ENCODE measurements at regions not wholly inside any gene's neighbourhood (a gene's known extent, or its start where the extent isn't known, plus 50 kb on each side); places are given as distances from the start of the nearest gene placed in this dataset.

DNA sequence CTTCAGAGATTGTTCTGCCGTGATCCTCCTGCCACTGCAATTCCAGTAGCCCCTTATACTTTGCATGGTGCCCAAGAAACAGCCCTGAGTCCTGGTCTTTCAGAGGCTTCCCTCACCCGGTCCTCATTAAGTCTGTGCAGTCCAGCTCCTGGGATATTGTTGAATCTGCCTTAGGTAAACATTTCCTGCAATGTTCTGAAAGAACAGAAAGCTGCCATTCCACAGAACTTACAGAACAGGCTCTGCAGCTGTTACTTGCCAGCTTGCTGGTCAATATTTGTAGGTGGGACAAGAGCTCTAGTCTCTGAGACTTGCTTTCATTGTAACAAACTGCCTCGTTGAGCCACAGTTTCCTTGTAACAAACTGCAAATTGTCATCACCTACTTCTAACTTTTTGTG is 115.0 kb upstream of the KIF5B start:
- no peak for DNase-seq (ENCODE audit: low spot score)

DNA sequence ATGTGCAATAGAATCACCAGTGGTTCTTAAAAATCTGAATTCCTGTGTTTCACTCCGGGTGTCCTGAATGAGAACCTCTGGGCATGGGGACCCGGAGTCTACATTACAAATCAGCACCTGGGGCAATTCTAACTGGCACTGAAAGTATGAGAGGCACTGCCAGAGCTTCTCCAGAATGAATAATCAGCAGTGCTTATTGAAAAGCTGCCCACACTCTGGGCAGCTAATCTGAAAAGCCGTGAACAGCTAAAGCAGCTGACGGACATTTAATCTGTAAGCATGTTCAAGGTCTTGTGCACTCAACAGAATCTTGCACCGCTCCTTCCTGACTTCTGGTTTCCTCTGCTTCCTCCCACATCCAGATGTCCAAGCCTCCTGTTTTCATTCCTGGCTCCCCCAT is 113.3 kb upstream of the KIF5B start:
- no peak for DNase-seq (ENCODE audit: low spot score)

DNA sequence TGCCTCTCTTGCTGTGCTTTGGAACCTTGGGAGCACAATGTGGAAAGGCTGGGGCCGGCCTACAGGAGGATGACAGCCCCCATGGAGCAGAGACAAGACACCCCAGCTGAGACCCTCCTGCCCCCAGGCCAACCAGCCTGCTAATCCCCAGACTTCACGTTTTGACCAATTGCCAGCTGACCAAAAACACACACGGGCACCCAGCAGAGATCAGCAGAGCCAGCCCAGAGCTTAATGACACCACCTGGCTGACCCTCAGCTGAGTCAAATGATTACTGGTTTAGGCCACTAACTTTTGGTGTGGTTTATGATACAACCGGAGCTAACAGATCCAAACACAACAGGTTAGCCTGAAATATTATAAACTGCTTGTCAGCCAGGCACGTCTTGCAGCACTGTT is 111.2 kb upstream of the KIF5B start:
- DNase-seq (ENCODE audit: low spot score): no peak

DNA sequence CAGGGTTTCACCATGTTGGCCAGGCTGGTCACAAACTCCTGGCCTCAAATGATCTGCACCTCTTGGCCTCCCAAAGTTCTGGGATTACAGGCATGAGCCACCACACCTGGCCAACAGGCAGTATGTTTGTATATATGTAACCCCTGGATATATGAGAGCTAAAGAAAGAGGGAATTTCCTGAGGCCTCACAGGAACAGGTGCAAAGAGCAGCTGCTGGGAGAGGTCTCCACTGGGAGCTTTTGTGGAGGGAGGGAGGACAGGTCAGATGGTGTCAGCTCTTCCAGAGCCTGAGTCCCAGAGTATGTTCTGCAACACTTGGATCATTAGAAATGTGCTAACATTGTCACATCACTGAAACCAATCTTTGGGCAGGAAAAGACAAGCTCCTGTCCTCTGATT is 110.1 kb upstream of the KIF5B start:
- no peak for DNase-seq (ENCODE audit: low spot score)

DNA sequence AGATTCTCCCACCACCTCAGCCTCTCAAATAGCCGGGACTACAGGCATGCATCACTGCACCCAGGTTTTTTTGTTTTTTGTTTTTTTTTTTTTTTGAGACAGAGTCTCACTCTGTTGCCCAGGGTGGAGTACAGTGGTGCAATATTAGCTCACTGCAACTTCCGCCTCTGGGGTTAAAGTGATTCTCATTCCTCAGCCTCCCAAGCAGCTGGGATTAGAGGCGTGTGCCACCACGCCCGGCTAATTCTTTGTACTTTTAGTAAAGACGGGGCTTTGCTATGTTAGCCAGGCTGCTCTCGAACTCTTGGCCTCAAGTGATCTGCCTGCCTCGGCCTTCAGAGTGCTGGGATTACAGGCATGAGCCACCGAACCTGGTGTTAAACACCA is 107.5 kb upstream of the KIF5B start:
- DNase-seq (ENCODE audit: low spot score): no peak

DNA sequence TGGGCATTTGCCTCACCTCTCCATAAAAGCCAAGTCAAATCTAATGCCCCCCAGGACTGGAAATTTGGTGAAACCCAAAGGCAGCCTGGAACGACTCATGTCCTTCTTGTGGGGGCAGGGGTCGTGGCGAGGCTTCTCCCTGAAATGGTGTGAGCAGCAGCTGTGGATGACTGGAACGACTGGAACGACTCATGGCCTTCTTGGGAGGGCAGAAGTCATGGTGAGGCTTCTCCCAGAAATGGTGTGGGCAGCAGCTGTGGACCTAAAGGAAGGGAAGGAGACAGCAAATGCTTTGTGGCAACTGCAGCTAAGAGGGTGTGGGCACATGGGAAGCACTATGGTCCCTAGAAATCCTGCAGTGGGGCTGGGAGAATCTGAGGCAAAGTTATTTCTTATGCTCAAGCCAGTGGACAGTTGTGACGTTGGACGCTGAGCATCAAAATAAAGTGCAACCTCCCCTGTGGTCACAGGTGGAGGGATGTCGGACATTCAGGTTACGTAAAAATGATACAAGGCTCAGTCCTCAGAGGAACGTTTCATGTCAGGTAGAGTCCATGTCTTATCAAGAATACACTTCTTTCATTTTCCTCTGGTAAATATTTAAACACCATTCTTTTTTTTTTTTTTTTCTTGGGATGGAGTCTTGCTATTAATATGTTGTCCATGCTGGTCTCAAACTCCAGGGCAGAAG is 107.0 kb upstream of the KIF5B start:
- DNase-seq (ENCODE audit: low spot score): no peak

DNA sequence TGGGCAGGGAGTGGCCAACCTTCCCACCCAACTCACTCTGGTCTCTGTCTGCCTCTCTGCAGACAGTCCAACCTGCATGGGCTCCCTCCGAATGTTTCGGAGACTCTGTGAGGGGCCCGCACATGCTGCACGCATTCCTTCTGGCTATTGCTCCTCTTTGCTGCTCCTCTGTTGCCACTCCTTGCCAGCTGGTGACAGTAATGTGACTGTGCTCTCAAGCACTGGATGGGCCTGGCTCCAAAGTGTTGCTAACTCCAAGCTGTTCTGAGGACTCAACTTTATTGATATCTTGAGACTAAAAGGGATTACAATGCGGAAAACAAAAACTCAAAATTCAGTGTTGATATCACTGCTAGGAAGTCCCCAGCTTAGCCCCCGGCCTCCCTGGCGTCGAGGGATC is 105.4 kb upstream of the KIF5B start:
- DNase-seq (ENCODE audit: low spot score): no peak

DNA sequence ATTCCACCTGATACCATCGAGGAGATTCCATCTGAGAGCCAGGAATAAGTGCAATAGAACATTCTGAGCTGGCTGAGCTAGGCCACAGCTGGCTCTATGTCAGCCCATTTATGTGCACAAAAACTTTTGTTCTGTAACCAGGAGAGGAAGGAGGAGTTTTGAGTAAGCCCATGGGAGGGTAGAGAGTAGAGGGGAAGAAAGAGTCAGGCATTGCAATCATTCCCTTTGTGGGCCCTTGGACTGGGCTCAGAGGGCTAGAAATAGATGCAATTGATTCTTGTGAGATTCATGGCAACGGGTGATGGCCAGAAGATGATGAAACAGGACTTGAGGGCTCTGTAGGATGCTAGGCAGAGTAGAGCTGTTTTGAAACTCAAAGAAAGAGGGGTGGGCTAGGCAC is 104.6 kb upstream of the KIF5B start:
- no peak for DNase-seq (ENCODE audit: low spot score)

DNA sequence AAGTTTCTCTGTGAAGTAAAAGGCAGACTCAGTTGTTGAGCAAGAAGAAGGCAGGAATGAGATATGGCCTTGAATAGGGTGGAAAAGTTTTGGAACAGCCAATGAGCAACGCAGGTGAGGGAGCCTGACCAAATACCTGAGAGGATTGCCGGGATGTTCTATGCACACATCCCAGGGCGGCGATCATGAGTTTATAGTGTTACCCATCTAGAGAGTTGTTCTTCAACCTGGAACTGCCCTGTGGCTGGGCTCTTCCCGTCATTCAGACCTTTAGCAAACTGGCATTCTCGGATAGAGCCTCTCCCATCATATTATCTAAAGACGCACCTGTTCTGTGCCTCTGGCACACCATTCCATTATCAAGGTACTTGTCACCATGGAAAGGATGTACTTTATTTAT is 103.0 kb upstream of the KIF5B start:
- no peak for DNase-seq (ENCODE audit: low spot score)

DNA sequence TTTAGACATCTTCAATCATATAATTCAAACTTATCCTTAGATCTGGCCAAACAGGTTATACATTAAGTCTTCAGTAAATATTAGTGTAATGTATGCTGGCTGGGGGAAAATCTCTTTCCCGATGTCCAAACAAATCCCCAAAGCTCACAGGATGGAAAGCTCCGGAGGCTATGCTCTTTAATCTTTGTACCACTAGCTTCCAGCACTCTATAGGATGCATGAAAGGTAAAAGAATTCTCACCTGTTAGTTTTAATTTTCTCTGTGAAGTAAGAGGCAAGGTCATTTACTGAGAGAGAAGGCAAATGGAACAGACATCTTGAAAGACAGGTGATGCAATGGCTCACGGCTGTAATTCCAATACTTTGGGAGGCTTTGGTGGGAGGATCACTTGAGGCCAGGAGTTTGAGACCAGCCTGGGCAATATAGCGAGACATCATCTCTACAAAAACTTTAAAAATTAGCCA is 99.8 kb upstream of the KIF5B start:
- no peak for DNase-seq (ENCODE audit: low spot score)

DNA sequence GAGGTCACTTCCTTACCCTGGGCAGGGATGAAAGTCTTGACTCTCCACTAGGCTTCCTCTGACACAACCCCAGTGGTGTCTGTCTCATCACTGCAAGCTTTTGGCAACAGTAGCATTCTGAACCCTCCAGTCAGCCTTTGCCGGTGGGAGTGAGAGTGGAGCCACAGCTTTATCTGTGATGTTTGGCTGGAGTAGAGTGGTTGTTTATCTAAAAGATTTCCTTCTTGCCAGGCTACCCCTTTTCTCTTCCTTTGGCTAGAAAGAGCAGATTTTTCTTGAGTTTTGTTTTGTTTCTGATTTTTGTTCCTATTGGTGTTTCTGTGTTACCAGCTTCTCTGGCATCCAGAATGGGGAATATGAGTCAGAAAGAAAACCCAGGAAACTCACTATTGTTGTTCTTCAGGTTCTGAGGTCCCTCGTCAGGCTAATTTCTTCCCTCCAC is 98.9 kb upstream of the KIF5B start:
- no peak for DNase-seq (ENCODE audit: low spot score)

DNA sequence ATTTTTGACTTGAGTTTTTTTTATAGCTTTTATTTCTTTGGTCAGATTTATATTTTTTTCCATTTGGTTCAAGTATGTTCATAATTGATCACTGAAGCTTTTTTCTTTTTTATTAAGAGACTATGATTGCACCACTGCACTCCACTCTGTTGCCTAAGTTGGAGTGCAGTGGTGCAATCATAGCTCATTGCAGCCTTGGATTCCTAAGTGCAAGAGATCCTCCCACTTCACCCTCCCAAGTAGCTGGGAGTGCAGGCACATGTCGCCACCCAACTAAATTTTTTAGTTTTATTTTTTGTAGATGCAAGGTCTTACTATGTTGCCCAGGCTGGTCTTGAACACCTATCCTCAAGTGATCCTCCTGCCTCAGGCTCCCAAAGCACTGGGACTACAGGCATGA is 97.7 kb upstream of the KIF5B start:
- DNase-seq (ENCODE audit: low spot score): no peak

DNA sequence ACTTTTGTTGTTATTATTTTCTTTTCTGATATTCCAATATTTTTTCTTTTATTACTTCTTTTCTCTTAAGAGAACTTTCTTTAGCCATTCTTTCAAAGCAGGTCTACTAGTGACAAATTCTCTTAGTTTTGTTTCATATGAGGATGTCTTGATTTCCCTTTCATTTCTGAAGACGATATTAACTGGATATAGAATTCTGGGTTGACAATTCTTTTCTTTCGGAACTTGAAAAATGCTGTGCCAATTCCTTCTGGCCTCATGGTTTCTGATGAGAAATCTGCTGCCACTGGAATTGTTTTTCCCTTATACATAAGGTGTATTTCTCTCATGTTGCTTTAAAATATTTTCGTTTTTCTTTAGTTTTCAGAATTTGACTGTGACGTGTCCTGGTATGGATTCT is 97.0 kb upstream of the KIF5B start:
- DNase-seq (ENCODE audit: low spot score): no peak

DNA sequence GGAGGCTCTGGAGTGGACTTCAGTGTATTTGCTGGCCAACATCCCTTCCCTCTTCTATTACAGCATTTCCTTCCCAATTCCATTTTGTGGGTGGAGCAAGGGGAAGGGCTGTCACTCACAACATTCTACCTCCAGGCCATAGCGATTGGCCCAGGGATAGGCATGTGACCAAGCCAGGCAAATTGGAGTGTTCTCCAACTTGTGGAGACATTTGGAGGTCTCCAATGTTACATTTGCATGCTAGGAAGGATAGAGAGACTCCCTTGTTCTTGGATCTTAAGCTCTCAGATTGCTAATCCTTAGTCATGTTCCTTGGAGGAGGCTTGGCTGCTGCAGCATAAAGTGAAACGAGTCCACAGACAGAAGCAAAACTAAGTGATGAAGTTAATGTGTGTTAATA is 95.6 kb upstream of the KIF5B start:
- no peak for DNase-seq (ENCODE audit: low spot score)

DNA sequence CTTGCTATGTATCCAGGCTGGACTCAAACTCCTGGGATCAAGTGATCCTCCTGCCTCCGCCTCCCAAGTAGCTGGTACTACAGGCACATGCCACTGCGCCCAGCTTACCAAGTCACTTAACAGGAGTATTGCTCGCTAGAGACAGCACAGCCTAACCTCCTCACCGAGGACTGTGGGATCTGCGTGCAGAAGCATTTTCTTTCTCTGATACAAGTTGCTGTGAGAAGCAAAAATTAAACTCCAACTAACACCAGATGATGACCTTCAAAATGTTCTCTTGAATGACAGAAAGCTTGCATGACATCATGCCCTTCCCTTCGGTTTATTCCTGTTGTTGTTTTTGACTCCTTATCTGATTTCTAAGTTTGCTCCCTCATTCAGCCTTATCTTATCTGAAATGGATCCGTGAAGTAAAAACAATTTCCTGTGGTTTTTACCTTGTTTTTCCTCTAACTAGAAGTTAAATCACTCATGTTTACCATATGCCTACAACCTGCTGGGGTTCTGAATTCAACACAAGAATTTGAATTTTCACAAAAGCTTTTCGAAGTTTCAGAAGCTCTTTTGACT is 94.4 kb upstream of the KIF5B start:
- no peak for DNase-seq (ENCODE audit: low spot score)

DNA sequence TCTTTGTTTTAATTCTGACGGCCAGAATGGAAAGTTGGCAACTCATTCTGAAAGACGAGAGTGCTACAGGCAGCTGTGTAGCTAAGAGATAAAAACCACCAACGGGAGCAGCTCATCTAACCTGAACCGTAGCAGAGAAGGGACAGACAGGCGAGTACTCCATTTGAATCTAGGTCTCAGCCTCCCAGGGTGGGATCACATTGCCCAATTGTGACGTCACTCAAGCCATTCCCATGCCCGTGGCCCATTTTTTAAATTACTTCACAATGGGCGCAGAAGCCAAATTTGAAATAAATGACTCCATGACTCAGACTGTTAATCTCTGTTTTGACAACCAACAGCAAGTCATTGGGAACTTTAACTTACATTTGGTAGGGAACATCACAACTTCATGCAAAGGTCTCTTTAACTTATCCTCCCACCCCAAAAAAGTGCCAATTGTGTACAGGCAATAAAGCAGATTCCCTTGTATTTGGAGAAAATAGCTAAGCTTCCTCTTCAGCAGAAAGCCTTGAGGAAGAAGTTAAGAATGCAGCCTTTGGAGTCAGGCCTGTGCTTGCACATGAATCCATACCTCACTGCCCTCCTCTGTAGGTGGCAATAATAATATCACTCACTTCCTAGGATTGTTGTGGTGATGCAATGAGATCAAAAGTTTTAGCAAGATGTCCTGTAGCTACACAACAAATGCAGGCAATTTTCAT is 93.2 kb upstream of the KIF5B start:
- peak; percentile 23 for DNase-seq (ENCODE audit: low spot score)

DNA sequence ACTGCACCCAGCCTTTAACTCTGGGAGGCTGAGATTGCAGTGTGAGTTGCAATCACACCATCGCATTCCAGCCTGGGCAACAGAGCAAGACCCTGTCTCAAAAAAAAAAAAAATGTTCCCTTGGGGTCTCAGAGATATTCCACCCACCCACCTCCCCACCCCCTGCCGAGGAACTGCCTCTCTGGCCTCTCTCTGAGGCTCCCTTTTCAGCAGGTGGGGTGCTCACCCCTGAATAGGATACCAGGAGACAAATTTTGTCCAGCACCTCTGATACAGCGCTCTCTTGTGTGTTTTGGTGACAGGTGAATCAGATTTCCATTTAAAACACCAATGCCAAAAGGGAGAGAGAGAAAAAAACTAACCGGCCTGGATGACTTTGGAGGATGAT is 92.6 kb upstream of the KIF5B start:
- DNase-seq (ENCODE audit: low spot score): no peak

DNA sequence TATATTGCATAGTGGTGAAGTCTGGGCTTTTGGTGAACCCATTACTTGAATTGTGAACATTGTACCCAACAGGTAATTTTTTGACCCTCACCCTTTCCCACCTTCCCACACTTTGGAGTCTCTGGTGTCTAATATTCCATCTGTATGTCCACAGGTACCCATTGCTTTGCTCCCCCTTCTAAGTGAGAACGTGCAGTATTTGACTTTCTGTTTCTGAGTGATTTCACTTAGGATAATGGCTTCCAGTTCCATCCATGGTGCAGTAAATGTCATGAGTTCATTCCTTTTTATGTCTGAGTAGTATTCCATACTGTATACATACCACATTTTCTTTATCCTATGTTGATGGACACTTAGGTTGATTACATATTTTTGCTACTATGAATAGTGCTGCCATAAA is 91.5 kb upstream of the KIF5B start:
- DNase-seq (ENCODE audit: low spot score): no peak

DNA sequence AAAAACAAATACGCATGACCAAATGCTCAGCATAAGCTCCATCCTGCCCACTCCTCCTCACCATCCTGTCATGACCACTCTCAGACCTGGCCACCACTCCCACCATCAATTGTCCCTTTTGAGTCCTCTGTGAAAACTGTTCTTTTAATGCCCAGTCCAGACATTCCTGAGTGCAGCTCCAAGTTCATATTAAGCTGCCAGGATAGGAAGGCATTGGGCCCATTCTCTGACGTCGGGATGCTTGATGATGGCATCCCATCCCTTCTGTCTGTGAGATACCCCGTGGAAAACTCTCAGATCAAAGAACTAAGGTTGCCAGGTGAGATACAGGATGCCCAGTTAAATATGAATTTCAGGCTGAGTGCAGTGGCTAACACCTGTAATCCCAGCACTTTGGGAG is 89.9 kb upstream of the KIF5B start:
- DNase-seq (ENCODE audit: low spot score): no peak

DNA sequence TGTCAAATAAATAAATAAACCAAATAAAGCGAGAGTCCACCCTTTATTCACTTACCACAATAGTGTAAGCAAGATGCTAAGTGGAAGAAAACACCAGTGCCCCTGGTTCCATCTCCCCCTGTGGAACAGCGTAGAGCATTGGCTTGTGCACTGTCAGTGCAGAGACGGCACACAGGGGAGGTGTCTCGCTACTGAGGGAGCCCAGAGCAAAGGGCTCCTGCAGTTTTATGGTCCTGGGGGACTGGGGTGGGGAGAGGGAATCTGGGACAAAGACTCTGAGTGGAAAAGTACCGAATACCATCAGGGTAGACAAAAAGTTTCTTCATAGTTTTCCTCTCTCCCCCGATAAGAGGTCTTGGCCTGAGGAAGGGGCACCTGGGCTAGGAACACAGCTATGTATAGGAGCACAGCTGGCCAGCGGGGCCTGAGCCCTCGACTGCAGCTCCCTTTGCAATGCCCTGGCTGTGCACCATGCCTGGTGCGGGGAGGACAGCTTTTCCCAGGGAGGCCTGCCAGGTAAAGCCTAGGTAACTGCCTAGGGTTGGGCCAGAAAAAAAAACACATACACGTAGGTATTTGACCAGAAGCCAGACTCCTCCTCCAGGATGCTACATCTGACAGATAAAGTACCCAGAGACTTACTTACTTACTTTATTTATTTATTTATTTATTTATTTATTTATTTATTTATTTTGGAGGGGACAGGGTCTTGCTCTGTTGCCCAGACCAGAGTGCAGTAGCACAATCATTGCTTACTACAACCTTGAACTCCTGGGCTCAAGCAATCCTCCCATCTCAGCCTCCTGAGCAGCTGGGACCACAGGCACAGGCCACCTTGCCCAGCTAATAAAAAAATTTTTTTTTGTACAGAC is 88.8 kb upstream of the KIF5B start:
- no peak for DNase-seq (ENCODE audit: low spot score)

DNA sequence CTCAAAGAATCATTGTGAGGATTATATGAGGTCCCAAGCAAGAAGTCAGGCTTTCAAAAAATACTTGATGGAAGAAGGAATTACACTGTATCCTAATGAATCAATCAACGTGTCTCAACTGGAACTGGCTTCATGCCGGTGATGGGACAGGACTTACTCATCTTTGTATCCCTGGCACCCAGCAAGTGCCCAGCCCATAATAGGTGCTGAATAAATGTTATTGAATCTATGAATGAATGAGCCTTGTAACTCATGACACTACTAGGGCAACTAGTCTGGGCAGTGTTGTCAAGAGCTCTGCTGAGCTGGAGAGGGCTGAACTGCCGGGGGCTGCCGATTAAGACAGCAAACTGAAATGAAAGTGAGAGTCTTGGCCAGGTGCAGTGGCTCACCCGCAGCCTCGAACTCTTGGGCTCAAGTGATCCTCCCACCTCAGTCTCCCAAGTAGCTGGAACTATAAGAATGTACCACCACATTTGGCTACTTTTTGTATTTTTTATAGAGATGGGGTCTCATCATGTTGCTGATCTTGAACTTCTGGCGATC is 87.2 kb upstream of the KIF5B start:
- no peak for DNase-seq (ENCODE audit: low spot score)

DNA sequence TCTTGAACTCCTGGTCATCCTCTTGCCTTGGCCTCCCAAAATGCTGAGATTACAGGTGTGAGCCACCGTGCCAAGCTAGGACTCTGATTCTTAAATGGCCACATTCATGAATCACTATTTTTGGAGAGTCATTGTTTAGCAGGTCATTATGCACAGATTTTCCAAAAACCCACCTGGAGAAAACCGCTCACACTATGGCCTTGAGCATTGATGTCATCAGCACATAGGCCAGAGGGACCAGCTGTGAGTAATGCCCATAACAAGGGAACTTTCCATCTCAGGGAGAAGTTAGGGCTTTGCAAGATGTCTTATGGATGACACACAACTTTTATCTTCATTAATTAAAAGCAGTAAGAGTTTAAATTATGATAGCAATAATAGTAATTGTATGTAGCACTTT is 86.4 kb upstream of the KIF5B start:
- no peak for DNase-seq (ENCODE audit: low spot score)

All from H4 (cell line).